Suprapubic skin (tissue), 4 donors: ENCODE measurements at regions not wholly inside any gene's neighbourhood (a gene's known extent, or its start where the extent isn't known, plus 50 kb on each side); places are given as distances from the start of the nearest gene placed in this dataset.

Experiments
- DNase-seq, 2 donors: peaks; one replicate each; pipeline ENCODE4 v3.0.0-alpha.2; 2019; ENCODE audit warnings: low spot score in 2 of 2
- H3K27ac ChIP-seq: fragments of 200-600 bp; sonication (generic); one replicate; pipeline ENCODE4 v1.5.1; 2019
- H3K27me3 ChIP-seq: fragments of 200-600 bp; sonication (generic); one replicate; pipeline ENCODE4 v1.5.1; 2019
- H3K36me3 ChIP-seq: fragments of 200-600 bp; sonication (generic); one replicate; pipeline ENCODE4 v1.5.1; 2019
- H3K4me1 ChIP-seq: fragments of 200-600 bp; sonication (generic); one replicate; pipeline ENCODE4 v1.5.1; 2019
- H3K4me3 ChIP-seq: fragments of 200-600 bp; sonication (generic); one replicate; pipeline ENCODE4 v1.5.1; 2019; ENCODE audit warnings: mild to moderate bottlenecking
- H3K9me3 ChIP-seq: fragments of 200-600 bp; sonication (generic); one replicate; pipeline ENCODE4 v1.5.1; 2019
- CTCF ChIP-seq, 2 donors: fragments of 200-600 bp in 1 of 2; fragments of 450-650 bp in 1 of 2; sonication (generic) in 1 of 2; IDR thresholded peaks; one replicate each; pipeline ENCODE4 v1.5.1; 2016 to 2019; ENCODE audit warnings: antibody characterized with exemption in 2 of 2, mild to moderate bottlenecking in 1 of 2, moderate library complexity in 1 of 2
- EP300 ChIP-seq: sonication (generic); formaldehyde crosslinking; IDR thresholded peaks from one replicate; pipeline ENCODE4 v1.6.1; 2017; ENCODE audit warnings: antibody characterized with exemption
- POLR2A ChIP-seq, 2 donors: fragments of 450-650 bp; IDR thresholded peaks; one replicate each; pipeline ENCODE4 v1.6.1; 2017; ENCODE audit warnings: antibody characterized with exemption in 2 of 2, mild to moderate bottlenecking in 2 of 2, moderate library complexity in 2 of 2
- POLR2AphosphoS5 ChIP-seq, 3 donors: sonication (generic); formaldehyde crosslinking; IDR thresholded peaks; one replicate each; pipeline ENCODE4 v1.6.1; 2017; ENCODE audit warnings: antibody characterized with exemption in 3 of 3
- WGBS: methylation state at CpG from one replicate; pipeline ENCODE4 v1.1.5; 2018; 5-methylcytosine and 5-hydroxymethylcytosine counted together

- no peak overlapping the region for H3K27ac ChIP-seq
- no peaks in the 10 kb centered on the region for H3K9me3 ChIP-seq
- no peaks in the 10 kb centered on the region for H3K27me3 ChIP-seq
- no peak overlapping the region for H3K4me3 ChIP-seq
- H3K36me3 ChIP-seq, result no peaks in the 10 kb centered on the region
- no peak for TF ChIP-seq POLR2AphosphoS5 (IDR thresholded peaks at IDR 0.05)
- TF ChIP-seq CTCF (IDR thresholded peaks at IDR 0.05), result no peak
- no peak for TF ChIP-seq POLR2A (IDR thresholded peaks at IDR 0.05)
- no peak for TF ChIP-seq EP300
- no peak for DNase-seq
- H3K4me1 ChIP-seq, result no peaks in the 10 kb centered on the region
- 97% methylated on average over 2 of the region's 2 CpGs for WGBS
Measured at GRCh38 chr3:76645724-76646123, 394.2 kb upstream of the ROBO2 start.

- DNase-seq, result no peak
- no peak overlapping the region for H3K4me3 ChIP-seq
- TF ChIP-seq POLR2AphosphoS5 (IDR thresholded peaks at IDR 0.05) (no peak), CTCF (IDR thresholded peaks at IDR 0.05) (no peak), EP300 (no peak), POLR2A (IDR thresholded peaks at IDR 0.05) (no peak)
- 83% methylated on average over 13 of the region's 13 CpGs for WGBS
- H3K36me3 ChIP-seq, result no peaks in the 10 kb centered on the region
- no peaks in the 10 kb centered on the region for H3K9me3 ChIP-seq
- no peaks in the 10 kb centered on the region for H3K27me3 ChIP-seq
- no peaks in the 10 kb centered on the region for H3K4me1 ChIP-seq
- no peak overlapping the region for H3K27ac ChIP-seq
Measured at GRCh38 chr3:76646921-76647562, 392.9 kb upstream of the ROBO2 start.

GRCh38 chr3:76651784-76652183 lies 388.1 kb upstream of the ROBO2 start:
- H3K9me3 ChIP-seq, result no peaks in the 10 kb centered on the region
- no peak overlapping the region for H3K4me3 ChIP-seq
- H3K27ac ChIP-seq, result no peak overlapping the region
- 89% methylated on average over 1 of the region's 1 CpG for WGBS
- no peaks in the 10 kb centered on the region for H3K27me3 ChIP-seq
- H3K4me1 ChIP-seq, result no peaks in the 10 kb centered on the region
- no peaks in the 10 kb centered on the region for H3K36me3 ChIP-seq
- TF ChIP-seq CTCF (IDR thresholded peaks at IDR 0.05) (no peak), POLR2AphosphoS5 (IDR thresholded peaks at IDR 0.05) (no peak), EP300 (no peak), POLR2A (IDR thresholded peaks at IDR 0.05) (no peak)
- no peak for DNase-seq

- Histone ChIP-seq H3K4me1 (no peaks in the 10 kb centered on the region), H3K27ac (no peak overlapping the region), H3K36me3 (no peaks in the 10 kb centered on the region), H3K27me3 (no peaks in the 10 kb centered on the region), H3K9me3 (no peaks in the 10 kb centered on the region), H3K4me3 (no peak overlapping the region)
- 86% methylated on average over 1 of the region's 1 CpG for WGBS
- TF ChIP-seq CTCF (IDR thresholded peaks at IDR 0.05), result no peak
- no peak for TF ChIP-seq POLR2A (IDR thresholded peaks at IDR 0.05)
- TF ChIP-seq EP300, result no peak
- no peak for TF ChIP-seq POLR2AphosphoS5 (IDR thresholded peaks at IDR 0.05)
- no peak for DNase-seq
Measured at GRCh38 chr3:76652524-76652923, 387.4 kb upstream of the ROBO2 start.

GRCh38 chr3:76653640-76654251 lies 386.2 kb upstream of the ROBO2 start:
- DNase-seq, result no peak
- WGBS, result 73% methylated on average over 6 of the region's 6 CpGs
- H3K36me3 ChIP-seq, result no peaks in the 10 kb centered on the region
- TF ChIP-seq POLR2A (IDR thresholded peaks at IDR 0.05) (no peak), POLR2AphosphoS5 (IDR thresholded peaks at IDR 0.05) (no peak), CTCF (IDR thresholded peaks at IDR 0.05) (no peak), EP300 (no peak)
- H3K4me3 ChIP-seq, result no peak overlapping the region
- H3K27me3 ChIP-seq, result no peaks in the 10 kb centered on the region
- H3K4me1 ChIP-seq, result no peaks in the 10 kb centered on the region
- H3K9me3 ChIP-seq, result no peaks in the 10 kb centered on the region
- no peak overlapping the region for H3K27ac ChIP-seq
